ENCODE measurements at regions not wholly inside any gene's neighbourhood (a gene's known extent, or its start where the extent isn't known, plus 50 kb on each side); places are given as distances from the start of the nearest gene placed in this dataset.

DNA sequence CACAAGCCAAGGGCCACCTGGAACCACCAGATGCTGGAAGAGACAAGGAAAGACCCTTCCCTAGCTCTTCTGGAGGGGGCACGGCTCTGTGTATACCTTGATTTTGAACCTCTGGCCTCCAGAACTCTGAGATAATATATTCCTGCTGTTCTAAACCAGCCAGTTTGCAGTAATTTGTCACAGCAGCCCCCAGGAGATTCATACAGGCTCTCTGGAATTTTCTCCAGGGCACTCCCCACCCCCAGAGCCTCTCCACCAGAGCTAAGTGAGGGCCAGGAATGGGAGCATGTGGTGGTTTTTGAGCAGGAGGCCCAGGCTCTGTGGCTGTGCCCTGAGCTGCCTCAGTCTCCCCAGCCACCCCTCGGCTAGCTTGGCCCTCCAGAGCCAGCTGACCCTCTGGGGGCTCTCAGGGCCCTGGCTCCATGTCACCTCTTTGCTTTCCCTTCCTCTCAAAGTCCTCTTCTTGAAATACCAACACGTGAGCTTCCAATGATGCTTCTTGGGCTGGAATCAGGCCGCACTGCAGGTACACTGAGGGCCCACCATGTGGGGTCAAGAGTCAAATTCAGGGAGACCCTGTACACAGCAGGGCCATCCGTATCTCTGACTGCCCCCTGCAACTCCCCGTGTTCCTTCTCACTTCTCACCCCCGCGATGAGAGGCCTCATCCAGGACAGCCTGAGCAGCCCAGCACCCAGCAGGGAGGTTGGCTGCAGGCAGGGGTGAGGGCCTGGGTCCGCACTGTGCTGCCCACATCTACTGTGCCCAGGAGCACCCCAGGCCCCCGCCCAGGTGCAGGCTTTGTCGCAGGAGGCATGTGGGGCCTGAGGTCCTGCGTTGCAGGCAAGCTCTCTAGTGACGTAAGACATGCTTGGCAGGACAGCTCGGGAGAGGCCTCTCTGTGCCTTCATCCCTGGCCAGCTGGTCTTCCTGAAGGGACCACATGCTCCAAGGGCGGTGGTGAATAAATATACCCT is 155.5 kb downstream of the ANKRD60 start:
- Histone ChIP-seq H3K4me1 (peaks cover 8% of the 10 kb centered on the region; the same call in 2 of the 3 replicates), H3K4me2 (no peak overlapping the region), H3K27ac (peak overlapping the region in 1 of 2 experiments; percentile 22; a peak in 1 of 6 replicates), H3K4me3 (no peak overlapping the region), H3K9me3 (no peaks in the 10 kb centered on the region)
- ATAC-seq = no peak
- TF ChIP-seq ZSCAN20 (CRISPR knock-in tag; IDR thresholded peaks at IDR 0.05) (no peak), RCOR1 (IDR thresholded peaks at IDR 0.05; ENCODE audit: low read depth, low read length) (no peak), NR3C1 (IDR thresholded peaks at IDR 0.05) (no peak), MAZ (IDR thresholded peaks at IDR 0.05; ENCODE audit: borderline replicate concordance, low read depth, low read length) (no peak), KDM5A (IDR thresholded peaks at IDR 0.05) (no peak), JUNB (IDR thresholded peaks at IDR 0.05) (no peak), CHD2 (IDR thresholded peaks at IDR 0.05; ENCODE audit: low read length, partially characterized antibody) (no peak), CEBPB (IDR thresholded peaks at IDR 0.05) (no peak)
- TF ChIP-seq, protein P1, sequence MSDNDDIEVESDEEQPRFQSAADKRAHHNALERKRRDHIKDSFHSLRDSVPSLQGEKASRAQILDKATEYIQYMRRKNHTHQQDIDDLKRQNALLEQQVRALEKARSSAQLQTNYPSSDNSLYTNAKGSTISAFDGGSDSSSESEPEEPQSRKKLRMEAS (IDR thresholded peaks at IDR 0.05) = no peak
- TF ChIP-seq, protein P2, sequence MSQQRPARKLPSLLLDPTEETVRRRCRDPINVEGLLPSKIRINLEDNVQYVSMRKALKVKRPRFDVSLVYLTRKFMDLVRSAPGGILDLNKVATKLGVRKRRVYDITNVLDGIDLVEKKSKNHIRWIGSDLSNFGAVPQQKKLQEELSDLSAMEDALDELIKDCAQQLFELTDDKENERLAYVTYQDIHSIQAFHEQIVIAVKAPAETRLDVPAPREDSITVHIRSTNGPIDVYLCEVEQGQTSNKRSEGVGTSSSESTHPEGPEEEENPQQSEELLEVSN (IDR thresholded peaks at IDR 0.05; ENCODE audit: borderline replicate concordance, low read depth) = no peak
- no peak for FAIRE-seq
- WGBS (ENCODE audit: missing lambda C conversion rate) = 69% methylated on average over 13 of the region's 15 CpGs
- ChIA-PET POLR2A (no interaction called here), CTCF (interaction anchor here (1.1 to 5.0 kb wide), 3 partner anchors 13 to 104 kb away, joined by 4 to 41 read pairs (median 6); no protein-coding TSS in a partner anchor)
- no peak for DNase-seq (ENCODE audit: low read depth in 1 of 2, low spot score in 1 of 2)

DNA sequence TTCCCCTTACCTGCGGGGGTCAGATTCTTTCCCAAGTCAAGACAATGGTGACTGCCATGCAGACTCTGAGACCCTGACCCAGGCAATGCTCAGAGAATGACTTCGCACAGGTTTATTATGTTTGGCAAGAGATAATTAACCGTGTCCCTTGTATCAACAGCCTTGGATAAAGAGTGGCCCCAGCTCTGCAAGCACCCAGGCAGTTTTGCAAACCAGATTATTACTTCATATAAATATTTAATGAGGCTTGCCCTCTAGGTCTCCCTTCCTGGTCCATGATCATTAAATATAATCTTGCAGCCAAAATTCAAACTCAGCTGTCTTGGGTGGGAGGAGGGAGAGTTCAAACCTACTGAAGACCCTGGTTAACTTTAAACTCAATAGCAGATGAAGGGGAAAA is 156.5 kb downstream of the ANKRD60 start:
- POLR2A ChIA-PET = no interaction called here
- Histone ChIP-seq H3K4me1 (peaks cover 8% of the 10 kb centered on the region; the same call in 2 of the 3 replicates), H3K4me3 (no peak overlapping the region), H3K27ac (no peak overlapping the region), H3K9me3 (no peaks in the 10 kb centered on the region), H3K4me2 (no peak overlapping the region)
- 37% methylated on average over 3 of the region's 3 CpGs for WGBS (ENCODE audit: missing lambda C conversion rate)
- CTCF ChIA-PET = interaction anchor here (1.5 to 5.0 kb wide), 2 partner anchors 14 to 44 kb away, joined by 4 to 41 read pairs; no protein-coding TSS in a partner anchor
- no peak for FAIRE-seq
- no peak for DNase-seq (ENCODE audit: low read depth in 1 of 2, low spot score in 1 of 2)
- no peak for ATAC-seq
- TF ChIP-seq KDM5A (IDR thresholded peaks at IDR 0.05) (no peak), BHLHE40 (IDR thresholded peaks at IDR 0.05; ENCODE audit: low read depth, low read length) (no peak), JUNB (IDR thresholded peaks at IDR 0.05) (no peak), RNF2 (IDR thresholded peaks at IDR 0.05; ENCODE audit: borderline replicate concordance, low read depth) (no peak), CEBPB (IDR thresholded peaks at IDR 0.05) (no peak), TFCP2L1 (CRISPR knock-in tag; IDR thresholded peaks at IDR 0.05) (no peak), HEYL (CRISPR knock-in tag; IDR thresholded peaks at IDR 0.05) (no peak), FOXS1 (CRISPR knock-in tag; IDR thresholded peaks at IDR 0.05) (no peak), HOXB13 (CRISPR knock-in tag; IDR thresholded peaks at IDR 0.05; ENCODE audit: low read depth) (no peak), TP53 (CRISPR knock-in tag; IDR thresholded peaks at IDR 0.05) (no peak), HOXB5 (CRISPR knock-in tag; IDR thresholded peaks at IDR 0.05) (no peak), RFX5 (IDR thresholded peaks at IDR 0.05) (no peak), MAZ (IDR thresholded peaks at IDR 0.05; ENCODE audit: borderline replicate concordance, low read depth, low read length) (no peak), POLR2AphosphoS2 (conservative IDR thresholded peaks at IDR 0.05; ENCODE audit: low read length) (no peak), CHD4 (IDR thresholded peaks at IDR 0.05; ENCODE audit: borderline replicate concordance) (no peak)
- TF ChIP-seq, protein P3, sequence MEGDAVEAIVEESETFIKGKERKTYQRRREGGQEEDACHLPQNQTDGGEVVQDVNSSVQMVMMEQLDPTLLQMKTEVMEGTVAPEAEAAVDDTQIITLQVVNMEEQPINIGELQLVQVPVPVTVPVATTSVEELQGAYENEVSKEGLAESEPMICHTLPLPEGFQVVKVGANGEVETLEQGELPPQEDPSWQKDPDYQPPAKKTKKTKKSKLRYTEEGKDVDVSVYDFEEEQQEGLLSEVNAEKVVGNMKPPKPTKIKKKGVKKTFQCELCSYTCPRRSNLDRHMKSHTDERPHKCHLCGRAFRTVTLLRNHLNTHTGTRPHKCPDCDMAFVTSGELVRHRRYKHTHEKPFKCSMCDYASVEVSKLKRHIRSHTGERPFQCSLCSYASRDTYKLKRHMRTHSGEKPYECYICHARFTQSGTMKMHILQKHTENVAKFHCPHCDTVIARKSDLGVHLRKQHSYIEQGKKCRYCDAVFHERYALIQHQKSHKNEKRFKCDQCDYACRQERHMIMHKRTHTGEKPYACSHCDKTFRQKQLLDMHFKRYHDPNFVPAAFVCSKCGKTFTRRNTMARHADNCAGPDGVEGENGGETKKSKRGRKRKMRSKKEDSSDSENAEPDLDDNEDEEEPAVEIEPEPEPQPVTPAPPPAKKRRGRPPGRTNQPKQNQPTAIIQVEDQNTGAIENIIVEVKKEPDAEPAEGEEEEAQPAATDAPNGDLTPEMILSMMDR (IDR thresholded peaks at IDR 0.05) = no peak
- TF ChIP-seq, protein P4, sequence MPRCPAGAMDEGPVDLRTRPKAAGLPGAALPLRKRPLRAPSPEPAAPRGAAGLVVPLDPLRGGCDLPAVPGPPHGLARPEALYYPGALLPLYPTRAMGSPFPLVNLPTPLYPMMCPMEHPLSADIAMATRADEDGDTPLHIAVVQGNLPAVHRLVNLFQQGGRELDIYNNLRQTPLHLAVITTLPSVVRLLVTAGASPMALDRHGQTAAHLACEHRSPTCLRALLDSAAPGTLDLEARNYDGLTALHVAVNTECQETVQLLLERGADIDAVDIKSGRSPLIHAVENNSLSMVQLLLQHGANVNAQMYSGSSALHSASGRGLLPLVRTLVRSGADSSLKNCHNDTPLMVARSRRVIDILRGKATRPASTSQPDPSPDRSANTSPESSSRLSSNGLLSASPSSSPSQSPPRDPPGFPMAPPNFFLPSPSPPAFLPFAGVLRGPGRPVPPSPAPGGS (IDR thresholded peaks at IDR 0.05) = no peak
- TF ChIP-seq, protein P5, sequence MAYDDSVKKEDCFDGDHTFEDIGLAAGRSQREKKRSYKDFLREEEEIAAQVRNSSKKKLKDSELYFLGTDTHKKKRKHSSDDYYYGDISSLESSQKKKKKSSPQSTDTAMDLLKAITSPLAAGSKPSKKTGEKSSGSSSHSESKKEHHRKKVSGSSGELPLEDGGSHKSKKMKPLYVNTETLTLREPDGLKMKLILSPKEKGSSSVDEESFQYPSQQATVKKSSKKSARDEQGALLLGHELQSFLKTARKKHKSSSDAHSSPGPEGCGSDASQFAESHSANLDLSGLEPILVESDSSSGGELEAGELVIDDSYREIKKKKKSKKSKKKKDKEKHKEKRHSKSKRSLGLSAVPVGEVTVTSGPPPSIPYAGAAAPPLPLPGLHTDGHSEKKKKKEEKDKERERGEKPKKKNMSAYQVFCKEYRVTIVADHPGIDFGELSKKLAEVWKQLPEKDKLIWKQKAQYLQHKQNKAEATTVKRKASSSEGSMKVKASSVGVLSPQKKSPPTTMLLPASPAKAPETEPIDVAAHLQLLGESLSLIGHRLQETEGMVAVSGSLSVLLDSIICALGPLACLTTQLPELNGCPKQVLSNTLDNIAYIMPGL (CRISPR knock-in tag; IDR thresholded peaks at IDR 0.05; ENCODE audit: borderline replicate concordance) = no peak
- TF ChIP-seq, protein P1 (IDR thresholded peaks at IDR 0.05) = no peak
- TF ChIP-seq, protein P6, sequence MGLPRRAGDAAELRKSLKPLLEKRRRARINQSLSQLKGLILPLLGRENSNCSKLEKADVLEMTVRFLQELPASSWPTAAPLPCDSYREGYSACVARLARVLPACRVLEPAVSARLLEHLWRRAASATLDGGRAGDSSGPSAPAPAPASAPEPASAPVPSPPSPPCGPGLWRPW (IDR thresholded peaks at IDR 0.05) = no peak

Measured in A549 (cell line).